ENCODE measurements at regions not wholly inside any gene's neighbourhood (a gene's known extent, or its start where the extent isn't known, plus 50 kb on each side); places are given as distances from the start of the nearest gene placed in this dataset.

DNA sequence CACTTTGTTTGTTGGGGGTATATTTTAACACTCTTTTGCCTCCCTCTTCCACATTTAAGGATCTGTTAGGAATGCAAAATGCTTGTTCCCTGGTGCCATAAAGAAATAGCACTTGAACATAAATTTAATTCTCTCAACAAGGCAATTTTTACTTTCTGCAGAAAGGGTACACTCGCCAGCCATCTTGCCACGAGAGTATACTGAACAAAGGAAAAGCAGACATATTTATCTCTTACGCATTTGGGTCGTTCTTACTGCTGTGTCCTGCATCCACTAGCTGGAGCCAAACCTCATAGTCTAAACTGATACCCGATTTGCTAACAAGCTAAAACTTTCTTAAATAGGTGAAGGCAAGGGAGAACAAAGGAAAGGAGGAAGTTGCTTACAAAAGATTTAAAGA is 129.5 kb downstream of the B3GNT2 start:
- TF ChIP-seq POLR2AphosphoS5 (IDR thresholded peaks at IDR 0.05) (no peak), POLR2A (IDR thresholded peaks at IDR 0.05) (no peak)
- TF ChIP-seq, protein P1, sequence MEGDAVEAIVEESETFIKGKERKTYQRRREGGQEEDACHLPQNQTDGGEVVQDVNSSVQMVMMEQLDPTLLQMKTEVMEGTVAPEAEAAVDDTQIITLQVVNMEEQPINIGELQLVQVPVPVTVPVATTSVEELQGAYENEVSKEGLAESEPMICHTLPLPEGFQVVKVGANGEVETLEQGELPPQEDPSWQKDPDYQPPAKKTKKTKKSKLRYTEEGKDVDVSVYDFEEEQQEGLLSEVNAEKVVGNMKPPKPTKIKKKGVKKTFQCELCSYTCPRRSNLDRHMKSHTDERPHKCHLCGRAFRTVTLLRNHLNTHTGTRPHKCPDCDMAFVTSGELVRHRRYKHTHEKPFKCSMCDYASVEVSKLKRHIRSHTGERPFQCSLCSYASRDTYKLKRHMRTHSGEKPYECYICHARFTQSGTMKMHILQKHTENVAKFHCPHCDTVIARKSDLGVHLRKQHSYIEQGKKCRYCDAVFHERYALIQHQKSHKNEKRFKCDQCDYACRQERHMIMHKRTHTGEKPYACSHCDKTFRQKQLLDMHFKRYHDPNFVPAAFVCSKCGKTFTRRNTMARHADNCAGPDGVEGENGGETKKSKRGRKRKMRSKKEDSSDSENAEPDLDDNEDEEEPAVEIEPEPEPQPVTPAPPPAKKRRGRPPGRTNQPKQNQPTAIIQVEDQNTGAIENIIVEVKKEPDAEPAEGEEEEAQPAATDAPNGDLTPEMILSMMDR (IDR thresholded peaks at IDR 0.05): no peak

Measured in breast epithelium (tissue), 3 donors.